ENCODE measurements at regions not wholly inside any gene's neighbourhood (a gene's known extent, or its start where the extent isn't known, plus 50 kb on each side); places are given as distances from the start of the nearest gene placed in this dataset.

DNA sequence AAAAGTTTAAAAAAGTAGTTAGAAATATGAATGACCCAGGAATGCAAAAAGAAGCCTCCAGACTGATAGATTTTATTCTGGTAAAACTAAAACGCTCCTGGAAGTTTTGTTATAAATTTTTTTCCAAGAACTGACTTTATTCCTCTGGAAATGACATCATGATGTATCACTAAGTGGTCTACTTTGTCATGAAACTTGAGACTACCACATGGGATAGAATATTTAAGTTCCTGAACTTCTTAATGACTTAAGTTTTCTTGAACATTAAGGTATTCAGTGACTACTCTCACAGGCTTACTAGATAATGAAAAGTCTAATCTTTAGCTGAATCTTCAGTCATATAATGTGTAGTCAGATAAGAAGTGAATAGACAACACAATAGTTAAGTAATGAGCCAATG is 842.2 kb downstream of the USP25 start:
- DNase-seq (ENCODE audit: low read depth), result peak; percentile 25
- H3K4me3 ChIP-seq (ENCODE audit: low read depth, low read length), result no peak overlapping the region
- TF ChIP-seq, protein P1, sequence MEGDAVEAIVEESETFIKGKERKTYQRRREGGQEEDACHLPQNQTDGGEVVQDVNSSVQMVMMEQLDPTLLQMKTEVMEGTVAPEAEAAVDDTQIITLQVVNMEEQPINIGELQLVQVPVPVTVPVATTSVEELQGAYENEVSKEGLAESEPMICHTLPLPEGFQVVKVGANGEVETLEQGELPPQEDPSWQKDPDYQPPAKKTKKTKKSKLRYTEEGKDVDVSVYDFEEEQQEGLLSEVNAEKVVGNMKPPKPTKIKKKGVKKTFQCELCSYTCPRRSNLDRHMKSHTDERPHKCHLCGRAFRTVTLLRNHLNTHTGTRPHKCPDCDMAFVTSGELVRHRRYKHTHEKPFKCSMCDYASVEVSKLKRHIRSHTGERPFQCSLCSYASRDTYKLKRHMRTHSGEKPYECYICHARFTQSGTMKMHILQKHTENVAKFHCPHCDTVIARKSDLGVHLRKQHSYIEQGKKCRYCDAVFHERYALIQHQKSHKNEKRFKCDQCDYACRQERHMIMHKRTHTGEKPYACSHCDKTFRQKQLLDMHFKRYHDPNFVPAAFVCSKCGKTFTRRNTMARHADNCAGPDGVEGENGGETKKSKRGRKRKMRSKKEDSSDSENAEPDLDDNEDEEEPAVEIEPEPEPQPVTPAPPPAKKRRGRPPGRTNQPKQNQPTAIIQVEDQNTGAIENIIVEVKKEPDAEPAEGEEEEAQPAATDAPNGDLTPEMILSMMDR (IDR thresholded peaks at IDR 0.05; ENCODE audit: insufficient read depth, low read length), result no peak

DNA sequence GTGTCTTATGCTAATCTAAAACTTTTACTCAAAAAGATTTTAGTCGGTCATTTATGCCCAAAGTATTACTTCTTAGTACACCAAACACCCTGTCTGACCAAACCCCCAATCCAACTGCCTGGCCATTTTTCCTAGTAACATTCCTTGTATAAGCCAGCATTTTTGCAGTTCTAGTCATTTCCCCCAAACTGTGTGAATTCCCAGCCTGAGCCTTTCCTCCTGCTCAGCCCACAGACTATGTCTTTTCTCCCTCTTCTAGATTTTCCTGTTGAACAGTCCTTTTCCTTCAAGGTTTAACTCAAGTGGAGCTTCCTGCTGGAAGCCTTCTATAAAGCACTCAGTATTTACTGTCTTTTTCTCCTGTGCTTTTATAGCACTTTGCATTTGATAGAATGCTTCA is 843.8 kb downstream of the USP25 start:
- TF ChIP-seq, protein P1 (IDR thresholded peaks at IDR 0.05; ENCODE audit: insufficient read depth, low read length), result no peak
- DNase-seq (ENCODE audit: low read depth), result peak; percentile 71
- H3K4me3 ChIP-seq (ENCODE audit: low read depth, low read length), result no peak overlapping the region

DNA sequence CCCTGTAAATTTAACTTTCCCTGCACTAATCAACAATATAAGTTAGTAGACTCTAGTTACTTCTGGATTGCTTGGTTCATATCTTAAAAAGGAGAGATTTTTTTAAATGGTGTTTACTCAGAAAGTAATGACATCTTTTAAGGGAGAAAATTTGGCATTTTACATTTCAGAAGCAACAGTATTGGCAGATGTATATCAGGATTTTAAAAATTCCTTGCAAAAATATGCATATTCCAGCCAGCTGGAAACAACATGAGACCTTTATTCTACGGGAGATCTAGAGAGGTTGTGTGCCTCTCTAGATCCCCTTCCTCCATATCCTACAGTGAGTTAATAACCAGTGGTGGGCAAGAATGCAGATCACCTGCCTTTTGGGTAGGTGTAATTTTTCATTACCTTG is 848.2 kb downstream of the USP25 start:
- TF ChIP-seq, protein P1 (IDR thresholded peaks at IDR 0.05; ENCODE audit: insufficient read depth, low read length), result no peak

DNA sequence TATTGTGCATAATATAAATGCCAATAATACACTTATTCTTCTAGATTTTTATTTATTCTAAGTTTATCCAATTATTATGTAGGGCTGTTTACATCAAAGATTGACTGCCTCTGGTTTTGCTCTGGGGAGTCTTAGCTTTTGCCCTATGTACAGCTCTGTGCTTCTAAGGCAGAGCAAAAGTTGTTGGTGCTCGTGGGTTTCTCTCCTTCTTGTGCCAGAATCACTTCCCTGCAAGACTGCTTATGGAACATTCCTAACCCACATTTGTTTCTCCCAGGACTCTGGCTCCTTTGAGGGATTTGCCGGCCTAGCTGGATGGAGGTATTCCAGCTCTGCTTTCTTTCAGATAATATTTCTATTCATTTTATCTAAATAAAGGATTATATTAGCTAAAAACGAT is 849.1 kb downstream of the USP25 start:
- peak; percentile 45 for DNase-seq (ENCODE audit: low read depth)

More for the DNA sequence above, 848.2 kb downstream of the USP25 start:
- DNase-seq (ENCODE audit: low read depth), result no peak
- no peak overlapping the region for H3K4me3 ChIP-seq (ENCODE audit: low read depth, low read length)

DNA sequence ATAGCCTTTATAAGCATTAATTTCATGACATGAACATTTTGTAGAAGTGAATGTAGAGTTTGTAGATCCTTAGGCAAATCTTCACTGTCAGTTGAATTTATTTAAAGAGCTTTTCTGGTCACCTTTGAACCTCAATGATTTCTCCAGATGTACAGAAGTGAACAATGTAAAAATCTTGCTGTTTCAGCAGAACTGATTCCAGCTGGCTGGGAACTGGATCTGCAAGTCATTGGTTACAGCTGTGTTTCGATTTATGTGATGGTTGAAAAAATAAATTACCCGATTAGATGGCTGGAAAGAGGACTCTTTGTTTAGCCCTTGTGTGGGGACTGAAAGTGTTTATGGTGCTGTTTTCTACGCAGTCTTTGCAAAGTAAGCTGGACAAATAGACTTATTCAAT is 849.8 kb downstream of the USP25 start:
- DNase-seq (ENCODE audit: low read depth), result peak; percentile 66
- TF ChIP-seq, protein P1 (IDR thresholded peaks at IDR 0.05; ENCODE audit: insufficient read depth, low read length), result no peak
- H3K4me3 ChIP-seq (ENCODE audit: low read depth, low read length), result no peak overlapping the region

More for the DNA sequence above, 849.1 kb downstream of the USP25 start:
- TF ChIP-seq, protein P1 (IDR thresholded peaks at IDR 0.05; ENCODE audit: insufficient read depth, low read length), result no peak
- H3K4me3 ChIP-seq (ENCODE audit: low read depth, low read length), result no peak overlapping the region

DNA sequence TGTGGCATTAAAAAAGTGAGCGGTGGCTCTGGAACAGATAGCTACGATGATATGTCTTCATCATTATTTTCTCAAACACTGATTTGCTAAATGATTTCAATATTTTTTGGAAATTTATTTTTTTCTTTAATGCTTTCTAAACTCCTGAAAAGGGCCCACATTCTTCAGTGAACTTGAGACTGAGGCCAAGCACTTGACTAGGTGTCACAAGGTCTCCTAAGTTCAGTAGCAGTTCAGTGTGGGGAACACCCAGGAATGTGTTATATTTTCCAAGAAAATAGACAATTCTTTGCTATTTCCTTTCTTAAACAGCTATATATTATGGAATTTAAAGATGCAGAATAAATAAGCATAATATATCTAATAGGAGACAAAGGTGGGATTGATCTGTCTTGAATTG is 850.9 kb downstream of the USP25 start:
- TF ChIP-seq, protein P1 (IDR thresholded peaks at IDR 0.05; ENCODE audit: insufficient read depth, low read length), result no peak
- no peak for DNase-seq (ENCODE audit: low read depth)
- H3K4me3 ChIP-seq (ENCODE audit: low read depth, low read length), result no peak overlapping the region

DNA sequence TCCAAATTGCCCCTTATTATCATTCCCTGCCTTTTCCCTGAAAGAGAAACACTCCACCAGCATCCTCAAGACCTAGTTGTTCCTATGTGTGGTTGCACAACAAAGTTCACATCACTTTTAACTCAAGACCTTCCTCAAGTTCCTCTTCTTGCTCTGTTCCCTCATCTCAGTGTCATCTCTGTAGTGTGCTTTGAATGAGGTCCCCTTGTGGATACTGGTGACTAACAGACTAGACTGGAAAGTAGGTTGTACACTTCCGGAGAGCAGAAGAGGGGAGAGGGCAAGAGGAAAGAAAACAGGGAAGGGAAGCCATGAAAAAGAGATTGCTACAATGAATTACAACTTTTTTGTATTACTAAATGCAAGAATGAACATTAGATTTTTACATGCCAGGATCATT is 853.8 kb downstream of the USP25 start:
- no peak overlapping the region for H3K4me3 ChIP-seq (ENCODE audit: low read depth, low read length)
- TF ChIP-seq, protein P1 (IDR thresholded peaks at IDR 0.05; ENCODE audit: insufficient read depth, low read length), result no peak
- no peak for DNase-seq (ENCODE audit: low read depth)
